ENCODE measurements at regions not wholly inside any gene's neighbourhood (a gene's known extent, or its start where the extent isn't known, plus 50 kb on each side); places are given as distances from the start of the nearest gene placed in this dataset.
A peak's percentile ranks its signal among the peaks of the same experiment; 100 is the strongest.
"Not testable (repeated sequence)": the region's sequence is repeated elsewhere in the genome, so short reads cannot be mapped to it uniquely, and the experiment has no call there.

DNA sequence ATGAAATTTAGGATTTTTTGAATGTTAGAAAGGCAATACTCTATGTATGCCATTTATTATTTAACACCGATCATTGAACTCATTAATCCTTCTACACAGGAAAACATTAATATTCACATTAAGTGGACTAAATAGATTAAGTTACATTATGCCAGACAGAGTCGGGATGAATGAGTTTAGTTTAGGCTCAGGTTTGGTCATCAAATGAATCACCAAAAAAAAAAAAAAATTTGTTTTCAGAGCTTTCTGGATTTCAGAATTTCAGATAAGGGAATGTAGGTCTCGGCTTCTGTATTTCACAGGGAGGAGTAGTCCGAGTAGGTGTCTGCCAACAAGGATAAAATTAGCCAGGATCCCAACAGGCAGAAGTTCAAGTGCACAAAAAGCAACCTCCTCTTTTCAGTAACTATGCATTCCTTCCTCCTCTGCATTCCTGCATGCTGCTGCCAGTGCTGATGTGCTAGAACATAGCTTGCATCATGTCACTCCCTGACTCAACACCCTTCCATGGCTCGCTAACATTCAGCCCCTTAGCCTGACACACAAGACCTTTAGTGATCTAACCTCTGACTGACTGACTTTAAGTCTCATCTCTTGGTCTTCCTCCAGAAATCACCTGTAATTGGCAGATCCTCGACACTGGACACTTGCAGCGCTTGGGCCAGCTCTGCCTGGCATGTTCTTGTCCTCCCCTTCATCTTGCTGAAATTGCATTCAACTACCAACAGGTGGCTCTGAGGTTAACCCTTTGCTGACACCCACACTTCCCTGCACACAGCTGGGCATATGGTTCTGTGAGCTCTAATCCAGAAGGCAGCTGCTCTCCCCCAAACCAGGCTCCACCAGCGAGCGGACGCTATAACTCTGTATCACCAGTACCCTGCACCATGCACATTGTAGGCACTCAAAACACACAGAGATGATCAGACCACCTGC lies 145.4 kb upstream of the PROK2 start:
- no peak overlapping the region for H3K4me3 Mint-ChIP-seq
- H3K27me3 Mint-ChIP-seq: no peaks in the 10 kb centered on the region
- DNase-seq: no peak
- CTCF ChIA-PET: interaction anchor here (1.0 to 2.6 kb wide), 11 partner anchors 9 to 896 kb away, joined by 3 to 18 read pairs (median 4); no protein-coding TSS in a partner anchor
- no peaks in the 10 kb centered on the region for H3K36me3 Mint-ChIP-seq
- H3K4me1 Mint-ChIP-seq: no peaks in the 10 kb centered on the region
- H3K9me3 Mint-ChIP-seq: no peaks in the 10 kb centered on the region
- no peak overlapping the region for H3K27ac Mint-ChIP-seq

DNA sequence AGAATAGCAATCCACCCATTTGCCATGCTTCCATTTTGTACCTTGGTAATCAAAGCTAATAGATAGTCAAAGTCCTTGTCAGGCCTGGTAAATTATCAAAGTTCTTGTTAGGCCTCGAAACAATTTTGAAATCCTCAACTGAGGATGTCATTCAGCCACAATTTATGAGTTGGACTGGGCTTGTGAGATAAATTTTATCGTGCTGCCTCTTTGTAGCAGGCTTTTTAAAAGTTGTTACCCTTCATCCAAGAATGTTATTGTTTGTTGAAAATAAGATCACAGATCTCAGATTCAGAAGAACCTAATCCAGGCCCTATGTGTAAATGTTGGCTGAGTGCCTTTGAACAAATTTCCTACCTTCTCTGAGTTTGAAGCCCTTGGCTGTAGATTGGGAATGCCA lies 143.3 kb upstream of the PROK2 start:
- Mint-ChIP-seq H3K27me3 (peaks cover 6% of the 10 kb centered on the region), H3K36me3 (no peaks in the 10 kb centered on the region), H3K9me3 (no peaks in the 10 kb centered on the region), H3K4me1 (no peaks in the 10 kb centered on the region), H3K4me3 (no peak overlapping the region), H3K27ac (no peak overlapping the region)
- CTCF ChIA-PET: interaction anchor here (1.4 kb wide), 1 partner anchor 14 kb away, joined by 3 read pairs; no protein-coding TSS in a partner anchor
- no peak for DNase-seq

DNA sequence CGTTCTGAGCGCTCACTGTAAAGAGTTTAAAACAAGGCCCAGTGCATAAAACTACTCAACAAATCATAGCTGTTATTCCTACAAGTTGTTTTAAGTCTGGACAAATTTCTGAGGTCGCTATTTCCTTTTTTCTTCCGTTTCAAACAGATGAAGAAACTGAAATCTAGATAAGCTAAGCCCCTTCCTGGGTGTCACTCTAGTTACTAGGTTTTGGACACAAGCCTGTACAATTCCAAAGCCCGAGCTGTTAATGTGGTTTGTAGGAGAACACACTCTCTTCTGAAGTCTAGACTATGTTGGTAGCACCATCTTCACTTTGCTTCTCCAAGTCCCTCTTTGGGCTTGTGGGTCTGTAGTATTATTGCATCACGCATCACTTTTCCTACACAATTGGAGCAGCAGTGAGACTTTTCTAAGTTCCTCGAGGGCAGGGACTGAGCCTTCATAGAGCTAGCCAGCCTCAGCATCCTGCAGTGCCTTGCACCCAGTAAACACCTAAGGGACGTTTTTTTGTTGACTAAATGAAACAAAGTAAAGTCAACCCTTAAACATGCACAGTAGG lies 142.6 kb upstream of the PROK2 start:
- Mint-ChIP-seq H3K36me3 (no peaks in the 10 kb centered on the region), H3K9me3 (no peaks in the 10 kb centered on the region), H3K27ac (no peak overlapping the region), H3K27me3 (peaks cover 6% of the 10 kb centered on the region), H3K4me3 (no peak overlapping the region), H3K4me1 (no peaks in the 10 kb centered on the region)
- CTCF ChIA-PET: interaction anchor here (1.4 kb wide), 1 partner anchor 15 kb away, joined by 3 read pairs; no protein-coding TSS in a partner anchor
- no peak for DNase-seq

DNA sequence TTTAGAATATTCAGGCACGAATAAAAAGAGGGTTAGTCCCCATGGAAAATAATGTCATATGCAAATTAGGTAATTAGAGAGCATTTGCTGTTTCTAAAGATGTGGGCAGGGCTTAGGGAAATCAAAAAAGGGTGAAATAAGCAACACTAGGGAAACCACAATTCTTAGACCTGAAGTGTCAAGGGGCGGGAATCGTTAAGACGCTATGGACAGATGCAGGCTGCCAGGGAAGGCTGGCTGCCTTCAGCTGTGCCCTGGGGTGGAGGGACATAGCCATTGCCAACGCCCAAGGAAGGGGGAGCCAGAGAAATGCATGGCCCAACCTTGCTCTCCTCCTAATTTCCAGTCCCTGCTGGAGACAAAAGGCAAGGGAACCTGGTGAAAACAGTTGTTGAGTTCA lies 141.7 kb upstream of the PROK2 start:
- no peaks in the 10 kb centered on the region for H3K9me3 Mint-ChIP-seq
- no peak overlapping the region for H3K27ac Mint-ChIP-seq
- no peak overlapping the region for H3K4me3 Mint-ChIP-seq
- CTCF ChIA-PET: interaction anchor here (0.8 to 1.6 kb wide), 4 partner anchors 215 to 896 kb away, joined by 3 to 10 read pairs (median 3); no protein-coding TSS in a partner anchor
- no peaks in the 10 kb centered on the region for H3K4me1 Mint-ChIP-seq
- H3K27me3 Mint-ChIP-seq: peaks cover 6% of the 10 kb centered on the region
- H3K36me3 Mint-ChIP-seq: no peaks in the 10 kb centered on the region
- DNase-seq: no peak

DNA sequence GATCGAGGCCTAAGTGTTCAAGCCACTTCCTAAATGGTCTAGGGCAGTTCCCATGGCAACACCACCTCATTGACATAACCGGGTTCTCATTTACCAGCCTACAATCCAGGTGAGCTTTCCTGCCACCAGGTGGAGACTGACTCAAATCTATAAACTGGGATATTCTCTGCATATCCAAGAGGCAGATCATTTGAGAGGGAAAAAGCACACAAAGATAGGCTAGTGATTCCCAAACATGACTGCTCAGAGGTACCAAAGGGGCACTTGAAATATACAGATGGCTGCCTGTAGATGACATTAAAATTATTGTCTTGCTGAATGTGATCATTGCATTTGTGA lies 141.3 kb upstream of the PROK2 start:
- Mint-ChIP-seq H3K9me3 (no peaks in the 10 kb centered on the region), H3K4me1 (no peaks in the 10 kb centered on the region), H3K27ac (no peak overlapping the region), H3K4me3 (no peak overlapping the region), H3K27me3 (peaks cover 6% of the 10 kb centered on the region), H3K36me3 (no peaks in the 10 kb centered on the region)
- DNase-seq: peak; percentile 40
- CTCF ChIA-PET: interaction anchor here (0.7 to 1.6 kb wide), 5 partner anchors 16 to 897 kb away, joined by 3 to 10 read pairs (median 3); no protein-coding TSS in a partner anchor

DNA sequence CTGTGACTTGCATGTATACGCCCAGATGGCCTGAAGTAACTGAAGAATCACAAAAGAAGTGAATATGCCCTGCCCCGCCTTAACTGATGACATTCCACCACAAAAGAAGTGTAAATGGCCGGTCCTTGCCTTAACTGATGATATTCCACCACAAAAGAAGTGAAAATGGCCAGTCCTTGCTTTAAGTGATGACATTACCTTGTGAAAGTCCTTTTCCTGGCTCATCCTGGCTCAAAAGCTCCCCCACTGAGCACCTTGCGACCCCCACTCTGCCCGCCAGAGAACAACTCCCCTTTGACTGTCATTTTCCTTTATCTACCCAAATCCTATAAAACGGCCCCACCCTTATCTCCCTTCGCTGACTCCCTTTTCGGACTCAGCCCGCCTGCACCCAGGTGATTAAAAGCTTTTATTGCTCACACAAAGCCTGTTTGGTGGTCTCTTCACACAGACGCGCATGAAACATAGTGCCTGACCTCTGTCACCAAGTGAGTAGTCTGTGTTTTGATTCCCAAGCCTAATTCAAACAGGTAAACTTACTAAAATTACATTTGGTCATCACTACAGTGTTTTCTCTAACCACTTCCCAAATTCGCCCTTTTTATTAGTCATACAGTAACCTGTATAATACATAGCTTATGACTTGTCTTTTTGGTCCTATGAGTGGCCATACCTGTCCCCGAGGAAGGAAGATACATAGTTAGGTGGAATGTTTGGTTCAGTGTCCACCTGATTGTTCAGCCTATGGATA lies 140.7 kb upstream of the PROK2 start:
- DNase-seq, H3K4me3 Mint-ChIP-seq, H3K4me1 Mint-ChIP-seq, H3K27me3 Mint-ChIP-seq, H3K36me3 Mint-ChIP-seq, H3K27ac Mint-ChIP-seq, H3K9me3 Mint-ChIP-seq: not testable (repeated sequence)
- CTCF ChIA-PET: interaction anchor here (0.7 to 1.6 kb wide), 5 partner anchors 16 to 897 kb away, joined by 3 to 10 read pairs (median 3); no protein-coding TSS in a partner anchor

DNA sequence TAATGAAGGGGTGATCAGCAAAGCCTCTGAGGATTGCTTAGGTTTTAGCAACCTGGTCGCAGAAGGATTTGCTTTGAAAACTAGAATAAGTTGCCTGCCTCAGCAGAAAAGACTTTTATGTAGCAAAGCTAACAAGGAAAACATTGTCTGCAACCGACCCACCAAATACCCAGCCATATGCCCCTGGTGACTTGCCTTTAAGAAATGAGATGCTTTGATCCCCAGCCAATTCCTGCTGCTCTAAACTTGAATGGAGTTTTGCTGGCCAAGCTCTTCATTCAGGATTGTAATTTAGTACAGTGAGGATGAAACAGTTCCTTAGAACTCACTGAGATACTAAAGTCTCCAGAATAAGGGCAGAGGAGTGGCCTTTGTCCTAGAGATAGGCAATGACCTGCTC lies 139.8 kb upstream of the PROK2 start:
- no peak overlapping the region for H3K27ac Mint-ChIP-seq
- H3K9me3 Mint-ChIP-seq: no peaks in the 10 kb centered on the region
- no peak overlapping the region for H3K4me3 Mint-ChIP-seq
- peaks cover 9% of the 10 kb centered on the region for H3K27me3 Mint-ChIP-seq
- no peaks in the 10 kb centered on the region for H3K4me1 Mint-ChIP-seq
- CTCF ChIA-PET: no interaction called here
- no peaks in the 10 kb centered on the region for H3K36me3 Mint-ChIP-seq
- no peak for DNase-seq

DNA sequence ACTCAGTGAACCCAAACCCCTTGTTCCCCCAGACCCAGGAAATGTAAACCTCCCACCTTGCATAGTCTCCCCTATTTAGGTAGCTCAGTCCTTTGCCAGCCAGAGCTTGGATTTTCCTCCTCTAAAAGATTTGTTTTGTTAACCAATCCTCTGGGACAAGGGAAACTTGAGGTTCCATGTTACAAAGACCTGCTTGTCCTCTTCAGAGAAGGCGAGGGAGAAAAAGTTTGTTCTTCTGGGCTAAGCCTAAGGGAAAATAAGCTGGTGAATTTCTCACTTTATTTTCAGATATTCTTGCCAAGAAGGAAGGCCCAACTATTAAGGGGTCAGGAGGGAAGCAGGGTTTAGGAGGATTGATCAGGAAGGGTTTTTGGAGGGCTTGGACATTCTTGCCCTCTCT lies 136.1 kb upstream of the PROK2 start:
- Mint-ChIP-seq H3K27ac (no peak overlapping the region), H3K4me1 (no peaks in the 10 kb centered on the region), H3K4me3 (no peak overlapping the region), H3K36me3 (no peaks in the 10 kb centered on the region), H3K27me3 (peaks cover 11% of the 10 kb centered on the region), H3K9me3 (no peaks in the 10 kb centered on the region)
- CTCF ChIA-PET: no interaction called here
- no peak for DNase-seq

DNA sequence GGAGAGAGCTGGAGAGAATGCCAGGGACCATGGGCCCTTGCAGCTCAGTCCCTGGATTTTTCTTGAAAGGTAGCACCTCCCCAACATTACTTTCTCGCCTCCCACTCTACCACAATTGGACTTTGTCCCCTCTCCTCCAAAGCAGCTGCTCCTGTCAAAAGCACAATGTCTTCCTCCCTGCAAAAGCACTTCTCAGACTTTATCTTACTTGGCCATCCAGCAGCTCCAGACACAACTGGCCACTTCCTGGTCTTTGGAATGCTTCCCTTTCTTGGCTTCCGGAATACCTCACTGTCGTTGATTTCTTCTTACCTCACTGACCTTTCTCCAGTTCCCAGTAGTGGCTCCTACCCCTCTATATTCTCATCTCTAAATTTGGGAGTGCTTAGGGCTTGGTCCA lies 134.6 kb upstream of the PROK2 start:
- no peak overlapping the region for H3K27ac Mint-ChIP-seq
- H3K27me3 Mint-ChIP-seq: peaks cover 8% of the 10 kb centered on the region
- no peak for DNase-seq
- H3K4me3 Mint-ChIP-seq: no peak overlapping the region
- CTCF ChIA-PET: no interaction called here
- H3K9me3 Mint-ChIP-seq: no peaks in the 10 kb centered on the region
- H3K4me1 Mint-ChIP-seq: no peaks in the 10 kb centered on the region
- no peaks in the 10 kb centered on the region for H3K36me3 Mint-ChIP-seq

DNA sequence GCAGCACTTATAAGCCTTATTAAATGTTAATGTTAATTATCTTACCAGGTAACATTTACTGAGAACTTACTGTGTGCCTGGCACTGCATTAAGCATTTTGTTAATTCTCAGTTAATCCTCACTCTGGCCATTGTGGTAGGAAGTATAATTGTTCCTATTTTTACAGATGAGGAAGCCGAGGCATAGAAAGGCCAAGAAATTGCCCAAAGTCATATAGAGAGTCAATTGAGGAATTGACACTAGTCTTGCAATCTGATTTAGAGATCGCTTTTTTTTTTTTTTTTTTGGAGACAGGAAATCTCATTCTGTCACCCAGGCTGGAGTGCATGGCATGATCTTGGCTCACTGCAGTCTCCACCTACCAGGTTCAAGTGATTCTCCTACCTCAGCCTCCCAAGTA lies 132.6 kb upstream of the PROK2 start:
- Mint-ChIP-seq H3K27ac (no peak overlapping the region), H3K4me3 (no peak overlapping the region), H3K36me3 (no peaks in the 10 kb centered on the region), H3K4me1 (no peaks in the 10 kb centered on the region), H3K27me3 (peaks cover 5% of the 10 kb centered on the region), H3K9me3 (no peaks in the 10 kb centered on the region)
- no peak for DNase-seq
- CTCF ChIA-PET: no interaction called here

DNA sequence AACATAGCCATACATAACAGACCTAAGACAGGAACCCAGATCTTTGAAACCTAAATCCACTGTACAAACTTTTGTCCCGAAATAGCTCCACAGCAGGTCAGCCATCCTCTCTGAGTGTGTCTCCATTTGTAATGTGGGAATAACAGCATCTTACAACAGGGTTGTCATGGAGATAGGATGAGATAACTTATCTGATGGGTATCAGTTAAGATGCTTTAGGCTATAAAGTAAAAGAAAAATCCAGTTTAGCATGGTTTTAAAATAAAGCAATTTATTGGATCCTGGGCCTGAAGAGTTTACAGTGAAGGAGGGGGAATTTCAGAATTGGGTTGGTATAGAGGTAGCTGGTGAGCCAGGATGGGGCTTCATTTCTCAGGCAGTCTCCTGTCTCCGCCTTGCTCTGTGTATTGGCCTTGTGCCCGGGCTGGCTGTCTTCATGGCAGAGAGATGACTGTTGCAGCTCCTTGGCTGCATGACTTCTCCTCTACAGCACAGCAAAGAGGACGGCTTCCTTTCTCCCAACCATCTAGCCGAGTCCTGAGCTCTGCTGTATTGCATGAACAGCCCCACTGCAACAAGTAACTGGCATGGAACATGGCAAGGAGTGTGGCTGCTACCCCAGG lies 131.9 kb upstream of the PROK2 start:
- H3K4me1 Mint-ChIP-seq: no peaks in the 10 kb centered on the region
- H3K9me3 Mint-ChIP-seq: no peaks in the 10 kb centered on the region
- no peak for DNase-seq
- no peaks in the 10 kb centered on the region for H3K36me3 Mint-ChIP-seq
- no peak overlapping the region for H3K4me3 Mint-ChIP-seq
- CTCF ChIA-PET: no interaction called here
- H3K27me3 Mint-ChIP-seq: peaks cover 5% of the 10 kb centered on the region
- H3K27ac Mint-ChIP-seq: no peak overlapping the region

DNA sequence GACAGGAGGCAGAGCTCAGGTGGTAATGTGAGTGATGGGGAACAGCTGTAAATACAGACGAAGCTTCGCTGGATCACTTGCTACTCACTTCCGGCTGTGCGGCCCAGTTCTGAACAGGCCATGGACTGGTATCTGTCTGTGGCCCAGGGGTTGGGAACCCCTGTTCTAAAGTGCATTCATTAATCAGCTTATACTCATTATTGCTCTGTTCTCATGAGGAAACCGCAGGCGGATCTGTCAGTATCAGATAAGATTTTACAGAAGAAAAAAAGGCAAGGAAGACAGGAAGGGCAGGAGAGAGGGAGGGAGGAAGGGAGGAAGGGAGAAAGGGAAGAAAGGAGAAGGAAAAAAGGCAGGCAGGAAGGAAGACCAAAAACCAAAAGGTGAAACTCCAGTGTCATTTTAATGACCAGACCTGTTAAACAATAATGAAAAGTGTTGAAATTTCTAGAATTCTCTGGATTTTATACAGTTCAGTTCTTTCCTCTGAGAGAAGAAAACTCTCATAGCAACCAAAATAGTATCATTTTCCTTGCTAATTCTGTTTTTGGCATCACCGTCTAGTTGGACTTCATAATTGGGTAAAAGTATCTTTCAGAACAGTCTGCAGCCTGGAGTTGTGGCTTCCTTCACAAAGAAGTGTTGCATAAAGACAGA lies 128.0 kb upstream of the PROK2 start:
- H3K27me3 Mint-ChIP-seq: peaks cover 21% of the 10 kb centered on the region
- H3K27ac Mint-ChIP-seq: no peak overlapping the region
- H3K4me1 Mint-ChIP-seq: no peaks in the 10 kb centered on the region
- H3K9me3 Mint-ChIP-seq: no peaks in the 10 kb centered on the region
- no peak for DNase-seq
- H3K4me3 Mint-ChIP-seq: no peak overlapping the region
- CTCF ChIA-PET: interaction anchor here (0.7 kb wide), 1 partner anchor 904 kb away, joined by 3 read pairs; no protein-coding TSS in a partner anchor
- H3K36me3 Mint-ChIP-seq: no peaks in the 10 kb centered on the region

DNA sequence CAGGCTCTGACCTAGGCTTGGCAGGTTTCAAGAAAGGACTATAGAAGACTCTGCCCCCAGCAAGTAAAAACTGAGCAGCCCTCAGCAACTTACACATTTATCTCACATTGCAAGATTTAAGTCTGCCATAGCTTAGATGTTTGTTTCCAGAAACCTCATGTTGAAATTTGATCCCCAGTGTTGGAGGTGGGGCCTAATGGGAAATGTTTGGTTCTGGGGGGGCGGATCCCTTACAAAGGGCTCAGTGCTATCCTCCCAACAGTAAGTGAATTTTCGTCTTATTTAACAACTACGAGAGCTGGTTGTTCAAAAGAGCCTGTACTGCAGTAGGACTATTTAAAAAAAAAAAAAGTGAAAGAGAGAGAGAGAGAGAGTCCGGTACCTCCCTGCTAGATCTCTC lies 125.2 kb upstream of the PROK2 start:
- H3K27ac Mint-ChIP-seq: no peak overlapping the region
- no peak overlapping the region for H3K4me3 Mint-ChIP-seq
- peaks cover 25% of the 10 kb centered on the region for H3K27me3 Mint-ChIP-seq
- no peaks in the 10 kb centered on the region for H3K9me3 Mint-ChIP-seq
- peaks cover 9% of the 10 kb centered on the region for H3K4me1 Mint-ChIP-seq
- CTCF ChIA-PET: interaction anchor here (0.6 kb wide), 1 partner anchor 749 kb away, joined by 3 read pairs; no protein-coding TSS in a partner anchor
- H3K36me3 Mint-ChIP-seq: no peaks in the 10 kb centered on the region
- no peak for DNase-seq

All from activated naive CD4-positive, alpha-beta T cell treated with anti-CD3 and anti-CD28 coated beads, Interleukin-2, amount 10 ng/mL, durations not matched to agents 7 days and 5 days (primary cell).